GM23338 (cell line): ENCODE measurements at regions not wholly inside any gene's neighbourhood (a gene's known extent, or its start where the extent isn't known, plus 50 kb on each side); places are given as distances from the start of the nearest gene placed in this dataset.
"Not testable (repeated sequence)": the region's sequence is repeated elsewhere in the genome, so short reads cannot be mapped to it uniquely, and the experiment has no call there.

Experiments
- ATAC-seq: fragments of 200-7000 bp; cut with Tn5 transposase; 3 replicates; pipeline ENCODE4 v1.9.1; 2020
- DNase-seq: peaks from one replicate; pipeline ENCODE4 v3.0.0-alpha.2; 2015; ENCODE audit warnings: low spot score
- H2AFZ ChIP-seq: fragments of 200-600 bp; sonication (generic); 2 replicates; pipeline ENCODE4 v1.8.0; 2016; ENCODE audit warnings: antibody characterized with exemption, mild to moderate bottlenecking, moderate library complexity
- H3F3A ChIP-seq: fragments of 200-600 bp; sonication (generic); replicated peaks from 2 replicates; pipeline ENCODE4 v1.8.0; 2017; ENCODE audit warnings: antibody characterized with exemption, mixed run types, low read depth
- H3K27ac ChIP-seq: fragments of 200-600 bp; sonication (generic); 2 replicates; pipeline ENCODE4 v1.6.1; 2016; ENCODE audit warnings: low read depth
- H3K27me3 ChIP-seq: fragments of 200-600 bp; sonication (generic); 2 replicates; pipeline ENCODE4 v1.8.0; 2016; ENCODE audit warnings: mild to moderate bottlenecking, mixed run types, moderate library complexity; ENCODE audit not compliant: insufficient read depth
- H3K36me3 ChIP-seq: fragments of 200-600 bp; sonication (generic); 2 replicates; pipeline ENCODE4 v1.8.0; 2016; ENCODE audit warnings: mild to moderate bottlenecking; ENCODE audit not compliant: insufficient read depth
- H3K4me1 ChIP-seq: fragments of 200-600 bp; sonication (generic); 2 replicates; pipeline ENCODE4 v1.8.0; 2016; ENCODE audit warnings: mild to moderate bottlenecking, moderate library complexity; ENCODE audit not compliant: insufficient read depth
- H3K4me2 ChIP-seq: fragments of 200-600 bp; sonication (generic); 2 replicates; pipeline ENCODE4 v1.7.1; 2017; ENCODE audit warnings: mixed run types
- H3K4me3 ChIP-seq: fragments of 200-600 bp; sonication (generic); 2 replicates; pipeline ENCODE4 v1.6.1; 2016; ENCODE audit warnings: mixed run types
- H3K79me2 ChIP-seq: fragments of 200-600 bp; sonication (generic); replicated peaks from 2 replicates; pipeline ENCODE4 v1.8.0; 2017; ENCODE audit warnings: mild to moderate bottlenecking; ENCODE audit not compliant: insufficient read depth
- H3K9me2 ChIP-seq: fragments of 200-600 bp; sonication (generic); 2 replicates; pipeline ENCODE4 v1.8.0; 2017; ENCODE audit not compliant: insufficient read depth
- H4K20me1 ChIP-seq: fragments of 200-600 bp; sonication (generic); replicated peaks from 2 replicates; pipeline ENCODE4 v1.8.0; 2017; ENCODE audit warnings: mild to moderate bottlenecking; ENCODE audit not compliant: insufficient read depth
- H3K27ac Mint-ChIP-seq: 2 replicates; pipeline ENCODE4 v1.8.0; 2020; ENCODE audit warnings: inconsistent platforms, mild to moderate bottlenecking, moderate library complexity, mixed read lengths
- H3K27me3 Mint-ChIP-seq: 3 replicates; pipeline ENCODE4 v1.8.0; 2022; ENCODE audit warnings: low read depth, mild to moderate bottlenecking, moderate library complexity, mixed read lengths, inconsistent platforms; ENCODE audit not compliant: insufficient read depth, poor library complexity
- H3K36me3 Mint-ChIP-seq: 3 replicates; pipeline ENCODE4 v1.8.0; 2021; ENCODE audit warnings: low read depth, mild to moderate bottlenecking, inconsistent platforms, moderate library complexity, mixed read lengths
- H3K4me1 Mint-ChIP-seq: 3 replicates; pipeline ENCODE4 v1.8.0; 2020; ENCODE audit warnings: mild to moderate bottlenecking, inconsistent platforms, mixed read lengths
- H3K4me3 Mint-ChIP-seq: 3 replicates; pipeline ENCODE4 v1.8.0; 2021; ENCODE audit warnings: moderate library complexity, mild to moderate bottlenecking, inconsistent platforms, mixed read lengths
- H3K9me3 Mint-ChIP-seq: 3 replicates; pipeline ENCODE4 v1.8.0; 2020; ENCODE audit warnings: moderate library complexity, mild to moderate bottlenecking, inconsistent platforms, mixed read lengths
- CREB1 ChIP-seq: fragments of 250-450 bp; sonication (Bioruptor Pico); IDR thresholded peaks from 2 replicates; pipeline ENCODE4 v1.5.0; 2020; ENCODE audit warnings: low read depth, mild to moderate bottlenecking, moderate library complexity
- CTCF ChIP-seq, 2 experiments: fragments of 200-600 bp in 1 of 2; sonication (generic) in 1 of 2; conservative IDR thresholded peaks; 2 replicates each; pipeline versions ENCODE4 v1.5.1 to v1.6.1; 2016 to 2017; ENCODE audit warnings: antibody characterized with exemption in 2 of 2, low read depth in 2 of 2, mild to moderate bottlenecking in 2 of 2, moderate library complexity in 1 of 2
- ETS1 ChIP-seq: IDR thresholded peaks from 2 replicates; pipeline ENCODE4 v1.6.1; 2016; ENCODE audit warnings: antibody characterized with exemption
- JUNB ChIP-seq: IDR thresholded peaks from one replicate; pipeline ENCODE4 v1.6.1; 2016; ENCODE audit warnings: antibody characterized with exemption; ENCODE audit not compliant: unreplicated experiment
- NANOG ChIP-seq: IDR thresholded peaks from 2 replicates; pipeline ENCODE4 v1.6.1; 2016; ENCODE audit warnings: antibody characterized with exemption, borderline replicate concordance
- POLR2AphosphoS5 ChIP-seq: IDR thresholded peaks from 2 replicates; pipeline ENCODE4 v1.6.1; 2016; ENCODE audit warnings: antibody characterized with exemption, low read depth
- REST ChIP-seq: IDR thresholded peaks from one replicate; pipeline ENCODE4 v1.6.1; 2018; ENCODE audit warnings: antibody characterized with exemption; ENCODE audit not compliant: unreplicated experiment
- STAT1 ChIP-seq: IDR thresholded peaks from one replicate; pipeline ENCODE4 v1.6.1; 2016; ENCODE audit warnings: antibody characterized with exemption; ENCODE audit not compliant: unreplicated experiment
- ZNF114 ChIP-seq: fragments of 250-450 bp; sonication (Bioruptor Pico); IDR thresholded peaks from 2 replicates; pipeline ENCODE4 v1.5.0; 2020; ENCODE audit warnings: mild to moderate bottlenecking, moderate library complexity
- ZNF462 ChIP-seq: fragments of 250-450 bp; sonication (Bioruptor Pico); IDR thresholded peaks from 2 replicates; pipeline ENCODE4 v1.5.0; 2020; ENCODE audit warnings: mild to moderate bottlenecking, moderate library complexity

GRCh38 chr12:68997526-68997925 is 64.6 kb upstream of the CPM start:
- H3K27ac ChIP-seq, H3K4me3 ChIP-seq, H4K20me1 ChIP-seq, H3K36me3 ChIP-seq, H3K4me1 Mint-ChIP-seq, H3K4me2 ChIP-seq, H3K27me3 ChIP-seq, H2AFZ ChIP-seq, DNase-seq, H3K9me2 ChIP-seq, H3K4me3 Mint-ChIP-seq, ATAC-seq, H3K79me2 ChIP-seq, H3K4me1 ChIP-seq, H3K27ac Mint-ChIP-seq, H3F3A ChIP-seq, H3K27me3 Mint-ChIP-seq: not testable (repeated sequence)
- Mint-ChIP-seq H3K9me3 (peaks cover 24% of the 10 kb centered on the region), H3K36me3 (peaks cover 10% of the 10 kb centered on the region; the same call in 2 of the 3 replicates)

- no peaks in the 10 kb centered on the region for H3F3A ChIP-seq
- H3K36me3 ChIP-seq, result no peaks in the 10 kb centered on the region
- Mint-ChIP-seq H3K36me3 (peaks cover 10% of the 10 kb centered on the region; the same call in 2 of the 3 replicates), H3K9me3 (peaks cover 24% of the 10 kb centered on the region), H3K27me3 (peaks cover 2% of the 10 kb centered on the region), H3K4me1 (no peaks in the 10 kb centered on the region), H3K27ac (no peak overlapping the region), H3K4me3 (no peak overlapping the region)
- DNase-seq (no peak), ATAC-seq (no peak)
- no peak overlapping the region for H2AFZ ChIP-seq
- H3K79me2 ChIP-seq, result no peaks in the 10 kb centered on the region
- H3K4me3 ChIP-seq, result no peak overlapping the region
- H3K27ac ChIP-seq, result no peak overlapping the region
- H4K20me1 ChIP-seq, result no peaks in the 10 kb centered on the region
- H3K4me2 ChIP-seq, result no peak overlapping the region
- H3K9me2 ChIP-seq, result 0 out of 2 replicates have a peak, but pooled peaks cover 6% of the 10 kb centered on the region
- H3K4me1 ChIP-seq, result no peaks in the 10 kb centered on the region
- no peaks in the 10 kb centered on the region for H3K27me3 ChIP-seq
- TF ChIP-seq STAT1 (no peak), ETS1 (no peak), CREB1 (CRISPR knock-in tag) (no peak), ZNF114 (CRISPR knock-in tag) (no peak), POLR2AphosphoS5 (no peak), REST (no peak), ZNF462 (CRISPR knock-in tag) (no peak), JUNB (no peak), CTCF (conservative IDR thresholded peaks at IDR 0.05; ENCODE audit: low read depth in 2 of 2) (no peak), NANOG (no peak)
Observed at GRCh38 chr12:68998041-68998440, 65.1 kb upstream of the CPM start.
